ENCODE measurements at regions not wholly inside any gene's neighbourhood (a gene's known extent, or its start where the extent isn't known, plus 50 kb on each side); places are given as distances from the start of the nearest gene placed in this dataset.

GRCh38 chr6:130773860-130774259 is 53.3 kb upstream of the SMLR1 start:
- no peak for TF ChIP-seq CTCF (IDR thresholded peaks at IDR 0.05)
- no peak for TF ChIP-seq POLR2A (IDR thresholded peaks at IDR 0.05)

Data from uterus (tissue), 2 donors.